ENCODE measurements at regions not wholly inside any gene's neighbourhood (a gene's known extent, or its start where the extent isn't known, plus 50 kb on each side); places are given as distances from the start of the nearest gene placed in this dataset.

DNA sequence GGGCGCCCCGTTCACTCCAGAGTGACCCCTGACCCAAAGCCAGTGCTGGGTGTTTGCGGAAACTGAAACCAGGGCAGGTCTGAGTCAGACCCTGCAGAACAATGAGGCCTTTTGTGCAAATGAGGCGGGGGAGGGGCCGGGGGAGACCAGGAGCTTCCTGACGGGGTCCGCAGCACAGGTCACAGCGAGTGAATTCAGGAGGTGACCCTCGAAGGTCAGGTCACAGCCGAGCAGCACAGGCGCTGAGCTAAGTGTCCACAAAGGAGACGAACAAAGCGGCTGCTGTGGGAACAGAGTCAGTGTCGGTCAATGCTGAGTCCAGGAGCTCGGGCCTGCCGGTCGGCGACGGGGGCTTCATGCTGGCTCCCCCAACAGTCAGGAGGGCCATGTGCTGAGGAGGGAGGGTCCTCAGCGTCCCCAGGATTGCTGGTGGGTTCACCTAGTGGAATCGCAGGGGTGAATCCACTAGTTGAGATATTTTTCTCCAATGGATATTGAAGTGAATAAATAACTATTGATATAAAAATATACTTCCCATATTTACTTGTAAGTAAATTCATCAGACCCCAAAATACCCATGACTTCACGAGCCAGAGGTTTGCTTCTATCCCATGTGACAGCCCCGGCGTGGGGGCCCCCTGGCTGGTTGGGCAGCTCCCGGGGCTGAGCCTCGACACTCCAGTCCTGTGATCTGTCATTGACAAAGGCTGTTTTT is 188.4 kb upstream of the SULF2 start (continued):
- TF ChIP-seq TCF7L2 (IDR thresholded peaks at IDR 0.05; ENCODE audit: low read depth, low read length) = no peak
- TF ChIP-seq, protein P1, sequence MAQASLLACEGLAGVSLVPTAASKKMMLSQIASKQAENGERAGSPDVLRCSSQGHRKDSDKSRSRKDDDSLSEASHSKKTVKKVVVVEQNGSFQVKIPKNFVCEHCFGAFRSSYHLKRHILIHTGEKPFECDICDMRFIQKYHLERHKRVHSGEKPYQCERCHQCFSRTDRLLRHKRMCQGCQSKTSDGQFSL (CRISPR knock-in tag; IDR thresholded peaks at IDR 0.05) = peak; percentile 54; the same call in 1 of the 2 replicates
- TF ChIP-seq HOXA7 (CRISPR knock-in tag; IDR thresholded peaks at IDR 0.05) = no peak
- TF ChIP-seq ZNF775 (CRISPR knock-in tag; IDR thresholded peaks at IDR 0.05; ENCODE audit: borderline replicate concordance) = no peak
- TF ChIP-seq, protein P2, sequence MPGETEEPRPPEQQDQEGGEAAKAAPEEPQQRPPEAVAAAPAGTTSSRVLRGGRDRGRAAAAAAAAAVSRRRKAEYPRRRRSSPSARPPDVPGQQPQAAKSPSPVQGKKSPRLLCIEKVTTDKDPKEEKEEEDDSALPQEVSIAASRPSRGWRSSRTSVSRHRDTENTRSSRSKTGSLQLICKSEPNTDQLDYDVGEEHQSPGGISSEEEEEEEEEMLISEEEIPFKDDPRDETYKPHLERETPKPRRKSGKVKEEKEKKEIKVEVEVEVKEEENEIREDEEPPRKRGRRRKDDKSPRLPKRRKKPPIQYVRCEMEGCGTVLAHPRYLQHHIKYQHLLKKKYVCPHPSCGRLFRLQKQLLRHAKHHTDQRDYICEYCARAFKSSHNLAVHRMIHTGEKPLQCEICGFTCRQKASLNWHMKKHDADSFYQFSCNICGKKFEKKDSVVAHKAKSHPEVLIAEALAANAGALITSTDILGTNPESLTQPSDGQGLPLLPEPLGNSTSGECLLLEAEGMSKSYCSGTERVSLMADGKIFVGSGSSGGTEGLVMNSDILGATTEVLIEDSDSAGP (CRISPR knock-in tag; IDR thresholded peaks at IDR 0.05; ENCODE audit: borderline replicate concordance) = peak; percentile 84
- peak; percentile 31; the same call in 1 of the 2 replicates for TF ChIP-seq ZNF441 (CRISPR knock-in tag; IDR thresholded peaks at IDR 0.05; ENCODE audit: borderline replicate concordance)
- peak; percentile 97 for TF ChIP-seq NR2C2 (CRISPR knock-in tag; IDR thresholded peaks at IDR 0.05; ENCODE audit: borderline replicate concordance)
- TF ChIP-seq AGO1 (IDR thresholded peaks at IDR 0.05; ENCODE audit: low read depth, low read length, poor library complexity, severe bottlenecking) = no peak
- peak; percentile 51; the same call in 1 of the 2 replicates for TF ChIP-seq KLF11 (CRISPR knock-in tag; IDR thresholded peaks at IDR 0.05)
- TF ChIP-seq ZFAT (CRISPR knock-in tag; conservative IDR thresholded peaks at IDR 0.05) = no peak
- TF ChIP-seq ATF2 (CRISPR knock-in tag; IDR thresholded peaks at IDR 0.05) = peak; percentile 73
- TF ChIP-seq, protein P3, sequence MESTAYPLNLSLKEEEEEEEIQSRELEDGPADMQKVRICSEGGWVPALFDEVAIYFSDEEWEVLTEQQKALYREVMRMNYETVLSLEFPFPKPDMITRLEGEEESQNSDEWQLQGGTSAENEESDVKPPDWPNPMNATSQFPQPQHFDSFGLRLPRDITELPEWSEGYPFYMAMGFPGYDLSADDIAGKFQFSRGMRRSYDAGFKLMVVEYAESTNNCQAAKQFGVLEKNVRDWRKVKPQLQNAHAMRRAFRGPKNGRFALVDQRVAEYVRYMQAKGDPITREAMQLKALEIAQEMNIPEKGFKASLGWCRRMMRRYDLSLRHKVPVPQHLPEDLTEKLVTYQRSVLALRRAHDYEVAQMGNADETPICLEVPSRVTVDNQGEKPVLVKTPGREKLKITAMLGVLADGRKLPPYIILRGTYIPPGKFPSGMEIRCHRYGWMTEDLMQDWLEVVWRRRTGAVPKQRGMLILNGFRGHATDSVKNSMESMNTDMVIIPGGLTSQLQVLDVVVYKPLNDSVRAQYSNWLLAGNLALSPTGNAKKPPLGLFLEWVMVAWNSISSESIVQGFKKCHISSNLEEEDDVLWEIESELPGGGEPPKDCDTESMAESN (CRISPR knock-in tag; conservative IDR thresholded peaks at IDR 0.05) = peak; percentile 51
- TF ChIP-seq, protein P4, sequence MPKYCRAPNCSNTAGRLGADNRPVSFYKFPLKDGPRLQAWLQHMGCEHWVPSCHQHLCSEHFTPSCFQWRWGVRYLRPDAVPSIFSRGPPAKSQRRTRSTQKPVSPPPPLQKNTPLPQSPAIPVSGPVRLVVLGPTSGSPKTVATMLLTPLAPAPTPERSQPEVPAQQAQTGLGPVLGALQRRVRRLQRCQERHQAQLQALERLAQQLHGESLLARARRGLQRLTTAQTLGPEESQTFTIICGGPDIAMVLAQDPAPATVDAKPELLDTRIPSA (CRISPR knock-in tag; IDR thresholded peaks at IDR 0.05; ENCODE audit: borderline replicate concordance) = no peak
- no peak for TF ChIP-seq CEBPB (IDR thresholded peaks at IDR 0.05; ENCODE audit: borderline replicate concordance, low read depth, low read length)
- no peak for TF ChIP-seq GLI4 (CRISPR knock-in tag; IDR thresholded peaks at IDR 0.05; ENCODE audit: borderline replicate concordance)
- TF ChIP-seq NBN (conservative IDR thresholded peaks at IDR 0.05) = no peak
- TF ChIP-seq ZBTB10 (CRISPR knock-in tag; IDR thresholded peaks at IDR 0.05; ENCODE audit: borderline replicate concordance) = peak; percentile 97; the same call in 1 of the 2 replicates
